Neural cell (in vitro differentiated cells): ENCODE measurements at regions not wholly inside any gene's neighbourhood (a gene's known extent, or its start where the extent isn't known, plus 50 kb on each side); places are given as distances from the start of the nearest gene placed in this dataset.

Experiments used
- H2AFZ ChIP-seq: fragments of 200-600, 300-800 bp; sonication (generic), shearing (Covaris generic); 2 replicates; pipeline ENCODE4 v1.6.0; 2014; ENCODE audit warnings: low read depth, mild to moderate bottlenecking, antibody characterized with exemption, low read length, moderate library complexity
- H3F3A ChIP-seq: fragments of 200-600 bp; shearing (Covaris generic); 2 replicates; pipeline ENCODE4 v1.6.1; 2016; ENCODE audit warnings: mild to moderate bottlenecking, moderate library complexity, mixed read lengths, antibody characterized with exemption, low read length; ENCODE audit not compliant: insufficient read depth, poor library complexity, severe bottlenecking
- H3K27ac ChIP-seq: fragments of 200-600, 300-800 bp; sonication (generic), shearing (Covaris generic); 2 replicates; pipeline ENCODE4 v1.5.1; 2014; ENCODE audit warnings: mild to moderate bottlenecking, low read length, moderate library complexity
- H3K27me3 ChIP-seq: fragments of 300-800, 200-600 bp; sonication (generic), shearing (Covaris generic); 2 replicates; pipeline ENCODE4 v1.6.0; 2014; ENCODE audit warnings: mild to moderate bottlenecking, low read depth, low read length, moderate library complexity; ENCODE audit not compliant: insufficient read depth
- H3K36me3 ChIP-seq: fragments of 300-800, 200-600 bp; sonication (generic), shearing (Covaris generic); 2 replicates; pipeline ENCODE4 v1.5.1; 2014; ENCODE audit warnings: mild to moderate bottlenecking, antibody characterized with exemption, low read length, moderate library complexity; ENCODE audit not compliant: insufficient read depth
- H3K4me2 ChIP-seq: fragments of 300-800, 200-600 bp; sonication (generic), shearing (Covaris generic); 2 replicates; pipeline ENCODE4 v1.6.0; 2014; ENCODE audit warnings: mild to moderate bottlenecking, low read length
- H3K4me3 ChIP-seq: fragments of 300-800, 200-600 bp; sonication (generic), shearing (Covaris generic); 2 replicates; pipeline ENCODE4 v1.5.1; 2014; ENCODE audit warnings: mild to moderate bottlenecking, low read length, moderate library complexity
- H3K79me2 ChIP-seq: fragments of 200-600 bp; shearing (Covaris generic); replicated peaks from 2 replicates; pipeline ENCODE4 v1.6.0; 2014; ENCODE audit warnings: mild to moderate bottlenecking, low read length, moderate library complexity; ENCODE audit not compliant: insufficient read depth
- H3K9ac ChIP-seq: fragments of 300-800, 200-600 bp; sonication (generic), shearing (Covaris generic); 2 replicates; pipeline ENCODE4 v1.6.1; 2016; ENCODE audit warnings: mild to moderate bottlenecking, low read length, mixed read lengths
- H3K9me2 ChIP-seq: fragments of 200-600 bp; shearing (Covaris generic); 2 replicates; pipeline ENCODE4 v1.6.1; 2016; ENCODE audit warnings: mild to moderate bottlenecking, low read length, mixed read lengths; ENCODE audit not compliant: insufficient read depth
- H3K9me3 ChIP-seq: fragments of 200-600, 300-800 bp; sonication (generic), shearing (Covaris generic); 2 replicates; pipeline ENCODE4 v1.6.1; 2016; ENCODE audit warnings: mild to moderate bottlenecking, mixed run types, low read length, moderate library complexity, mixed read lengths
- H4K20me1 ChIP-seq: fragments of 200-600 bp; shearing (Covaris generic); 2 replicates; pipeline ENCODE4 v1.6.1; 2016; ENCODE audit warnings: mild to moderate bottlenecking, mixed run types; ENCODE audit not compliant: insufficient read depth
- CTCF ChIP-seq: fragments of 450-650 bp; IDR thresholded peaks from 2 replicates; pipeline ENCODE4 v1.5.1; 2014; ENCODE audit warnings: antibody characterized with exemption, mild to moderate bottlenecking, moderate library complexity; ENCODE audit not compliant: poor library complexity, severe bottlenecking
- EP300 ChIP-seq: fragments of 450-650 bp; conservative IDR thresholded peaks from 2 replicates; pipeline ENCODE4 v1.6.1; 2014; ENCODE audit warnings: antibody characterized with exemption, mild to moderate bottlenecking, moderate library complexity; ENCODE audit not compliant: poor library complexity, severe bottlenecking
- EZH2 ChIP-seq: fragments of 200-600, 300-800 bp; shearing (Covaris generic), sonication (generic); IDR thresholded peaks from 2 replicates; pipeline ENCODE4 v1.6.1; 2014; ENCODE audit warnings: antibody characterized with exemption, low read length, borderline replicate concordance, mild to moderate bottlenecking; ENCODE audit not compliant: insufficient read depth, poor library complexity, severe bottlenecking
- MXI1 ChIP-seq: fragments of 450-650 bp; conservative IDR thresholded peaks from 2 replicates; pipeline ENCODE4 v1.6.1; 2014; ENCODE audit warnings: antibody characterized with exemption, mild to moderate bottlenecking; ENCODE audit not compliant: poor library complexity, severe bottlenecking
- POLR2AphosphoS5 ChIP-seq: IDR thresholded peaks from 2 replicates; pipeline ENCODE4 v1.6.1; 2012
- RAD21 ChIP-seq: fragments of 450-650 bp; conservative IDR thresholded peaks from 2 replicates; pipeline ENCODE4 v1.6.1; 2014; ENCODE audit warnings: antibody characterized with exemption, mild to moderate bottlenecking, moderate library complexity
- REST ChIP-seq: IDR thresholded peaks from 2 replicates; pipeline ENCODE4 v1.6.1; 2012; ENCODE audit warnings: borderline replicate concordance
- SMC3 ChIP-seq: fragments of 450-650 bp; conservative IDR thresholded peaks from 2 replicates; pipeline ENCODE4 v1.6.1; 2014; ENCODE audit warnings: antibody characterized with exemption, mild to moderate bottlenecking, moderate library complexity; ENCODE audit not compliant: poor library complexity
- TAF1 ChIP-seq: IDR thresholded peaks from 2 replicates; pipeline ENCODE4 v1.6.1; 2012; ENCODE audit warnings: low read depth

GRCh38 chr11:26793487-26793886, 71.6 kb upstream of the SLC5A12 start:
- no peak for TF ChIP-seq REST
- no peak for TF ChIP-seq EP300
- TF ChIP-seq SMC3, result no peak
- no peaks in the 10 kb centered on the region for H3K27me3 ChIP-seq
- H3K9me3 ChIP-seq, result no peaks in the 10 kb centered on the region

DNA sequence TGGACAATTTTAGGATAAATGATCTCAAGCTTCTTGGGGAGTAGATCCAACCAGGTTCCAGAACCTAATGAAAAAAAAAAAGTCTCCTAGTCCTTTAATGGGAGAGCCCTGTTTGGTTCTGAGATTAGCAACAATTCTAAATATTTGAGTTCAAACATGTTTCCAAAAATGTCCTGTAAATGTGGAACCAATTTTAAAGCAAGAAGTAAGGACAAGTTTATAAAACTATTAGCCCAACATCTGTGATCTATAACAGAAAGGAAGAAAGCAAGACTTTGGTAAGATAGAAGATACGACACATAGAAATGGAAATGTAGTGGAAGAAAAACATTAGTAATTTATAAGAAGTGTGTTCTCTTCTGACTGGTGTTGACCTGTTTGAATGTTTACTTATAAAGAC, 79.7 kb upstream of the SLC5A12 start:
- Histone ChIP-seq H3K9me2 (no peaks in the 10 kb centered on the region), H3K9ac (no peak overlapping the region), H3K36me3 (no peaks in the 10 kb centered on the region), H3K4me2 (no peak overlapping the region), H3K4me3 (no peak overlapping the region), H3F3A (no peaks in the 10 kb centered on the region), H3K27ac (no peak overlapping the region), H3K27me3 (no peaks in the 10 kb centered on the region), H3K79me2 (no peaks in the 10 kb centered on the region), H4K20me1 (no peaks in the 10 kb centered on the region), H3K9me3 (no peaks in the 10 kb centered on the region), H2AFZ (no peak overlapping the region)
- no peak for TF ChIP-seq CTCF

More at GRCh38 chr11:26793487-26793886, 71.6 kb upstream of the SLC5A12 start:
- Histone ChIP-seq H3K79me2 (no peaks in the 10 kb centered on the region), H3K27ac (no peak overlapping the region), H3F3A (no peaks in the 10 kb centered on the region), H3K36me3 (no peaks in the 10 kb centered on the region), H4K20me1 (no peaks in the 10 kb centered on the region), H3K9me2 (no peaks in the 10 kb centered on the region), H3K4me3 (no peak overlapping the region), H3K9ac (no peak overlapping the region), H3K4me2 (no peak overlapping the region), H2AFZ (no peak overlapping the region)

- Histone ChIP-seq H3K4me2 (no peak overlapping the region), H3K36me3 (no peaks in the 10 kb centered on the region), H3K9me3 (no peaks in the 10 kb centered on the region), H3K9me2 (no peaks in the 10 kb centered on the region), H3K79me2 (no peaks in the 10 kb centered on the region), H3K4me3 (no peak overlapping the region), H3F3A (no peaks in the 10 kb centered on the region), H4K20me1 (no peaks in the 10 kb centered on the region), H3K27me3 (no peaks in the 10 kb centered on the region), H3K9ac (no peak overlapping the region), H2AFZ (no peak overlapping the region), H3K27ac (no peak overlapping the region)
- TF ChIP-seq EZH2 (no peak), TAF1 (no peak), CTCF (no peak), EP300 (no peak), RAD21 (no peak), POLR2AphosphoS5 (no peak), MXI1 (no peak), REST (no peak), SMC3 (no peak)
Measured at GRCh38 chr11:26805001-26805400, 83.1 kb upstream of the SLC5A12 start.
